ENCODE measurements at regions not wholly inside any gene's neighbourhood (a gene's known extent, or its start where the extent isn't known, plus 50 kb on each side); places are given as distances from the start of the nearest gene placed in this dataset.

DNA sequence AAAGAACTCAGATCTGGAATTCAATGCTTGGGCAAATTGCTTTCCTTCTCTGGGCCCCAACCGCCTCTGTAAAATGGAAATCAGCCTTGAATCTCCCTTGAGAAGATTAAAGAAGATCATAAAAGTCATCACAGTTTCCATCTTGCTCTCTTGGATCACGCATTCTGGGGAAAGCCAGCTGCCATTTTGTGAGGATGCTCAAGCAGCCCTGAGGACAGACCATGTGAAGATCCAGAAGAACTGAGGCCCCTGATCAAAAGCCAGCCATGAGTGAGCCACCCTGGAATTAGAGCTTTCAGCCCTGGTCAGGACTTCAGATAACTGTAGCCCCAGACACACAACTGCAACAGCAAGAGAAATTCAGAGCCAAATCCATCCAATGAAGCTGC, 229.3 kb downstream of the MN1 start:
- DNase-seq = no peak
- peaks cover 16% of the 10 kb centered on the region for H3K27me3 Mint-ChIP-seq
- no peaks in the 10 kb centered on the region for H3K4me1 Mint-ChIP-seq (ENCODE audit: low read depth)
- no peak overlapping the region for H3K27ac Mint-ChIP-seq
- no peaks in the 10 kb centered on the region for H3K9me3 Mint-ChIP-seq
- no peaks in the 10 kb centered on the region for H3K36me3 Mint-ChIP-seq (ENCODE audit: low read depth)
- H3K4me3 Mint-ChIP-seq = no peak overlapping the region

DNA sequence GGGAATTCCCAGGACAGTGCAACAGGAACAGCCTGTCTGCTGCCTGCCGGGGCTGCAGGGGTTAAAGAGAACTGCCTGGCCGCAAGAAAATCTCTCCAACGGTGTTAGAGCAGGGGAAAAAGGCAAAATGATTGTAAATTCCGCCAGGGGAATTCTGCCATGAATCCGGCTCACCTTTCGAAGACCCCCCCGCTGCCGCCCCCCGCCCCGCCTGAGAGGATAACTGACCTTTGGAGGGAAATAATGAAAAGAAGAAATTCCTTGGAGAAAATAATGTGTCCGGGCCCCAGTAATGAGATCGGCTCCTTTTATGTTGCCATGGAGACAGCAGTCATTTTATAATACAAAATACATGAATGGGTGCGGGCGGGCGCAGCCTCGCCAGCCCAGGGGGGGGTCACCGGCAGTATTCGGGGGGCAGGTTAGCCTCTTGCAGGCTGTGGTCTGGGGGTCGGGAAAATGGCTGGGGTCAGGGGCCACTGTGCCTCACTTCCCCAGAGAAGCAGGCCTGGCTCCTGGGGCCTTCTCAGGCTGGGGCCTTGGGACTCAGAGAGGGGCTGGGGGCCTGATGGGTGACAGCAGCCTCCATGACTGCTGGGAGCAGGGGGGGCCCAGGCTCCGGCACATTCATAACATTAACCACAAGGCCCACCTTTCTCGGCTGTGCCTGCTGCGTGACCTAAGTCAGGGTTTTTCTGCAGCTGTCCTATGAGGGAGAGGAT, 228.1 kb downstream of the MN1 start:
- no peaks in the 10 kb centered on the region for H3K4me1 Mint-ChIP-seq (ENCODE audit: low read depth)
- DNase-seq = no peak
- peaks cover 16% of the 10 kb centered on the region for H3K27me3 Mint-ChIP-seq
- H3K9me3 Mint-ChIP-seq = no peaks in the 10 kb centered on the region
- no peak overlapping the region for H3K27ac Mint-ChIP-seq
- no peak overlapping the region for H3K4me3 Mint-ChIP-seq
- H3K36me3 Mint-ChIP-seq (ENCODE audit: low read depth) = no peaks in the 10 kb centered on the region

DNA sequence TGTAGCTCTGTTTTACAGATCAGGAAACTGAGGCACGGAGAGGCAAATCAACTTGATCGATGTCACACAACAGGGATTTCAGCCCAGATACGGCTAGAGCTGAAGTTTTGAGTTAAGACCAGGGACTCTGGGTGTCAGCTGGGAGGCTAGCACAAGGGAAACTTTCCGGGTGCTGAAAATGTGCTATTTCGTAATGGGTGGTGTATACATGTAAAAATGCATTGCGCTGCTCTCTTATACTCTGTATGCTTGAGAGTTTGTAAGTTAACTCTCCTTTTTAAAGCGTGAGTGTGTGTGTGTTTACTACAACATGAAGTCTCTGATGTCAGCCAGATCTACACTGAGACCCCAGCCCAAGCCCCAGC, 227.6 kb downstream of the MN1 start:
- no peaks in the 10 kb centered on the region for H3K36me3 Mint-ChIP-seq (ENCODE audit: low read depth)
- H3K4me3 Mint-ChIP-seq = no peak overlapping the region
- peaks cover 16% of the 10 kb centered on the region for H3K27me3 Mint-ChIP-seq
- H3K9me3 Mint-ChIP-seq = no peaks in the 10 kb centered on the region
- no peak overlapping the region for H3K27ac Mint-ChIP-seq
- no peaks in the 10 kb centered on the region for H3K4me1 Mint-ChIP-seq (ENCODE audit: low read depth)
- DNase-seq = no peak

DNA sequence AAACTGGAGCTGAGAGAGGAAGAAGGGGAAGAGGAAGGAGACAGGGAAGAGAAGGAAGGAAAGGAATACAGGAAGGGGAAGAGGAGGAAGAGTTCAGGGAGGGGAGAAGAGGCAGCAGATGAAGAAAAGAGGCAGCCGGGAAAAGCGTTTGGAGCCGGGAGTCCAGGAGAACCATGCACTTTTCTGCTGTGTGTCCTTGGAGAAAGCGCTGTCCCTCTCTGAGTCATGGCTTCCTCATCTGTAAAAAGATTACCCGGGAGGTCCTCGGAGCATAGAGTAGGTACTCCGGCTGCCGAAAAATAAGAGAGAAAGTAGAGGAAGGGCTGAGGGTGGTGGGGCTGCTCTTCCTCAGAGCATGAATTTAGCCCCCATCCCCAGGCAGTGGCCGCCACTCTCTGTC, 226.9 kb downstream of the MN1 start:
- H3K4me1 Mint-ChIP-seq (ENCODE audit: low read depth) = no peaks in the 10 kb centered on the region

DNA sequence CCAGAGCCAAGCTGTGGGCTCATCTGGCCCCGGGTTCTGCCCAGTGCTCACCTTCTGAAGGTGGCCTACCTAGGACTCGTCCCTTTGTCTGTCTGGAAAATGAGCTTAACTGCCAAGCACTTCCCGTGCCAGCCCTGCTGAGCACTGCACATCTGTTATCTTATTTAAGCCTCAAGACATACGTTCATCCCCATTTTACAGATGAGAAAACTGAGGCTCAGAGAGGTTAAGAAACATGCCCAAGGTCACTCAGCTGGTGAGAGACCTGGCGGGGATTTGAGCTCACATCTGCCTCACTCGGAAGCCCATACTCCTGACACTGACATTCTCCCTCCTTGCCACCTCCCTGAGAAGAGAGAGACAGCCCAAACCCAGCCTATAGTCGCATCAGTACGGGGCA, 226.2 kb downstream of the MN1 start:
- H3K27me3 Mint-ChIP-seq = peaks cover 23% of the 10 kb centered on the region
- no peak overlapping the region for H3K27ac Mint-ChIP-seq
- no peaks in the 10 kb centered on the region for H3K36me3 Mint-ChIP-seq (ENCODE audit: low read depth)
- H3K4me3 Mint-ChIP-seq = no peak overlapping the region
- no peaks in the 10 kb centered on the region for H3K4me1 Mint-ChIP-seq (ENCODE audit: low read depth)
- no peaks in the 10 kb centered on the region for H3K9me3 Mint-ChIP-seq
- DNase-seq = no peak

More for the DNA sequence above, 226.9 kb downstream of the MN1 start:
- no peak for DNase-seq
- Mint-ChIP-seq H3K27ac (no peak overlapping the region), H3K27me3 (peaks cover 22% of the 10 kb centered on the region), H3K4me3 (no peak overlapping the region), H3K9me3 (no peaks in the 10 kb centered on the region), H3K36me3 (ENCODE audit: low read depth) (no peaks in the 10 kb centered on the region)

DNA sequence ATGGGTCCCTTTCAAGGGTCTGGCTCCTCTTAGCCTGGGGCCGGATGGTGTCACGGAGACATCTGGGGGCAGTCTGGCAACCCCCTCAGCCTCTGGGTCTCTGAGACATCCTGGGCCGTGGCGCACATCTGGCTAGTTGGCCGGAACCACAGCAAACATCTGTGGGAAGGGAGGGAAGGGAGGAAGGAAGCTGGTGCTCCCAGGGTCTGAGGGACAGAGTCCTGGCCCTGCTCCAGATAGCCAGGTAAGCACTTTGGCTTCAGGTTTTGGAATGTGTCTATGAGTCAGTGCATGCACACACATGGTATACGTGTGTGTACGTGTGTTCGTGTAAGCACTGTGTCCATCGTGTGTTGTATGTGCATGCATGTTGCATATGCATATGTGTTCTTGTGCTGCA, 225.1 kb downstream of the MN1 start:
- H3K4me1 Mint-ChIP-seq (ENCODE audit: low read depth) = no peaks in the 10 kb centered on the region
- no peak for DNase-seq
- no peak overlapping the region for H3K27ac Mint-ChIP-seq
- no peak overlapping the region for H3K4me3 Mint-ChIP-seq
- H3K9me3 Mint-ChIP-seq = no peaks in the 10 kb centered on the region
- peaks cover 20% of the 10 kb centered on the region for H3K27me3 Mint-ChIP-seq
- no peaks in the 10 kb centered on the region for H3K36me3 Mint-ChIP-seq (ENCODE audit: low read depth)

DNA sequence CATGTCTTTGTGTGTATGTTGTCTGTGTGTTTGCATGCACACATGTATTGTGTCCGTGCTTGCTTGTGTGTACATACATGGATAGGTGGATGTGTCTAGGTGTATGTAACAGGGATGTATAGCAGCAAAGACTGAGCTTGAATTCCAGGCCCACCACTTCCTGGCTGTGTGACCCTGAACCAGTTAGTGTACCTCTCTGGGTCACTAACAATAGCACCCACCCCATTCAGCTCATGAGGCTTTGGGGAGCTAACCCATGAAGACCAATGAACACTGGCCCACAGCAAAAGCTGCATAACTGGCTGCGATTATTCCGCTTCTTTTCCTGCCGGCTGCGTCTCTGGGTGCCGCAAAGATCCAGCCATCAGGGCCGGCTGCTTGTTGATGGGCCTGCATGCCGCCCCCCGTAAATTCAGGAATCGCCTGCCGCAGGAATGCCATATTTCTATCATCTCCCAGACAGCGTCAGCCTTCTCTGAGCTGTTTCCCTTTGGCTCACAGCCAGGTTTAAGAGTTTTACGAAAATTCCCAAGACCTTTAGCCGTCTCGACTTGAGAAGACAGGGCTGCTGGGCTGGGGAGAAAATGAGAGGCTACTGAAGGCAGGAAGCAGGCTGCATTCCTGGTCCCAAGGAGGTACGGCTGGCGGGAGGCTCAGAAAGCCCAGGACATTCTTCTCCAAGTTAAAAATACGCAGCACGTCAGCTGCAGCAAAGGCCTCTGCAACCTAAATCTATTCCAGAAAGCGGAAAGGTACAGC, 224.6 kb downstream of the MN1 start:
- Mint-ChIP-seq H3K4me3 (no peak overlapping the region), H3K36me3 (ENCODE audit: low read depth) (no peaks in the 10 kb centered on the region), H3K27me3 (peaks cover 22% of the 10 kb centered on the region), H3K27ac (no peak overlapping the region), H3K9me3 (no peaks in the 10 kb centered on the region), H3K4me1 (ENCODE audit: low read depth) (no peaks in the 10 kb centered on the region)
- no peak for DNase-seq

DNA sequence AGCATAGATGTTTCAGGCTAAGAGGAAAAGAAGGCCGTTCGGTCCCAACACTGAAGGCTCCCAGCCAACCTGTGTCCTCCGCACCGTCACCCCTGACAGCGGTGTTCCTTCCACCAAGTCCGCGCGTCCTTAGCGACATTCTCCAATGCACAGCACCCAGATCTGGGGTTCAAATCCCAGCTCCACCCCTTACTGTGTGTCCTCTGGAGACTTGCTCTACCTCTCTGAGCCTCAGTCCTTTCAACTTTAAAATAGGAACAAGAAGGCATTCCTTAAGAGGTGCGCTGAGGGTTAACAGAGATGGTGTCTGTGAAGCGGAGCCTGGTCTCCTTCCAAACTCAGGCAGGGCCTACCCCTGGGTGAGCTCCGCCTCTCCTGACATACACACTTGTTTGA, 224.0 kb downstream of the MN1 start:
- DNase-seq = no peak
- no peak overlapping the region for H3K4me3 Mint-ChIP-seq
- no peaks in the 10 kb centered on the region for H3K36me3 Mint-ChIP-seq (ENCODE audit: low read depth)
- no peak overlapping the region for H3K27ac Mint-ChIP-seq
- no peaks in the 10 kb centered on the region for H3K4me1 Mint-ChIP-seq (ENCODE audit: low read depth)
- H3K27me3 Mint-ChIP-seq = peaks cover 22% of the 10 kb centered on the region
- H3K9me3 Mint-ChIP-seq = no peaks in the 10 kb centered on the region

DNA sequence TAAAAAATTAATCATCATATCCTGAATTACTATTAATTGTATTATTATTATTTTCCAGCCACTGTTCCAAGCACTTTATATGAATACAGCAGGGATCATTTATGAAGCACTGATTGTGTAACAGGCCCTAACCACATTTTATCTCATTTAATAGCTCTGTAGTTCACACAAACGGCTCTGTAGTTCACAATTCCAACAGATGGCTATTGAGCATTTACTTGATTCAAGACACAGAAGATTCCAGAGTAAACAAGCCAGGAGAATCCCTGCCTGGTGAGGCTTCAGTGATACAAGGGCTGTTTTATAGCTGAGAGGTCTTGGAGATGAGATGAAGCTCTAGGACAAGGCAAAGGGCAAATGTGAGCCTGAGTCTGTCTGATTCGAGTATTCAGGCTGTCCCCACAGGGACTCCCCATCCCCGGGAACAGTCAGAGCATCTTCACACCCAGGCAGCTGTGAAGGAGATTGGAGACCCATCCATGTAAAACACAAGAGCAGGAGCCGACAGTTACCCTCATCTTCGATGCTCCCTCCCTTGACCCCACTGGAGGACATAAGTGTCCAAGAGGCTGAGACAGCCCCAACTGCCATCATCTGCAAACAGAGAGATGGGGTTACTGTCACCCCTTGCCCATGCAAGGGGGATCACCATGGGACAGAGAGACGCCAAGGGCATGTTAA, 222.5 kb downstream of the MN1 start:
- no peak overlapping the region for H3K27ac Mint-ChIP-seq
- H3K4me1 Mint-ChIP-seq (ENCODE audit: low read depth) = no peaks in the 10 kb centered on the region
- DNase-seq = no peak
- no peaks in the 10 kb centered on the region for H3K9me3 Mint-ChIP-seq
- no peaks in the 10 kb centered on the region for H3K36me3 Mint-ChIP-seq (ENCODE audit: low read depth)
- H3K4me3 Mint-ChIP-seq = no peak overlapping the region
- peaks cover 19% of the 10 kb centered on the region for H3K27me3 Mint-ChIP-seq

DNA sequence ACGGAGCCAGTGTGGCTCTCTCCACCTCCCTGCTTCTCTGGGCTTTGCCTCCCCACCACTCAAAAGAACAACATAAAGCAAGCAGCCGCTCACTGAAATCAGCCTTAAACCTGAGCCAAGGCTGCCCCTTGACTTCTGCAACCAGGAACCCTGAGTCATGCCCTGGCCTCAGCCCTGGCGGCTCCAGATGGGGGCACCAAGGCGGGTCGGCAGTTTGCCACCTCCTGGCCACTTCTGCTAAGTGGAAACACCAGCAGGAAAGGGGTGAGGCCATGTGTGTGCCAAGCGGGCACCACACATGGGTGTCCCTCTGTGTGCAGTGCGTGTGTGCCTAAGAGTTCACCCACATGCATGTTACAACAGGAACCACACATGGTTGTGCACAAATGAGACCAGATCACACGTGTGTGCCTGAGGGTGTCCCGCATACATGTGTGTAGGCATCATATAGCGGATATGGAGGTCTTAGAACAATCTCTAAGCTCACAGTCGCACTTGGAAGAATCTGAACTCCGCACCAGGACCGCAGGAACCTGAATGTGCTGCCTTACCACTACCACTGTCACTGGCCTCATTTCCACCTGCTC, 221.2 kb downstream of the MN1 start:
- H3K4me3 Mint-ChIP-seq = no peak overlapping the region
- H3K36me3 Mint-ChIP-seq (ENCODE audit: low read depth) = no peaks in the 10 kb centered on the region
- no peaks in the 10 kb centered on the region for H3K4me1 Mint-ChIP-seq (ENCODE audit: low read depth)
- H3K9me3 Mint-ChIP-seq = no peaks in the 10 kb centered on the region
- H3K27me3 Mint-ChIP-seq = peaks cover 14% of the 10 kb centered on the region
- no peak for DNase-seq
- no peak overlapping the region for H3K27ac Mint-ChIP-seq

DNA sequence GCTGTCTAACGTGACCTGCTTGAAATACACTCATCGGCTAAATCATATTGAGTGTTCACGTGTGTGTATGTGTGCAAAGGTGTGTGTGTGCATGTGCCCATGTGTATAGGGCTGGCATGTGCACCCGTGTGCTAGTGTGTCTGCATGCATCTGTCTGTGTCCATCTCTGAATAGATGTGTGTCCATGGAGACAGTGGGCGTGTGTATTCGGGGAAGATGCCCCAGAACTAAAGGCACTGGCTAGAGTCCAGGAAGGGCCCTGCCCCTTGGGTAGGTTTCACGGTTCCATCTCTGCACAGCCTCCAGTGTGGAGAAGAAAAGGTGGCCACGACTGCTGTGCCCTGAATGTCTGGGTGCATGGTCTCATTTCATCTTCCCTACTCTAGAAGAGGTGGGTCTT, 220.3 kb downstream of the MN1 start:
- Mint-ChIP-seq H3K4me1 (ENCODE audit: low read depth) (no peaks in the 10 kb centered on the region), H3K27ac (no peak overlapping the region), H3K4me3 (no peak overlapping the region), H3K36me3 (ENCODE audit: low read depth) (no peaks in the 10 kb centered on the region), H3K9me3 (no peaks in the 10 kb centered on the region), H3K27me3 (peaks cover 15% of the 10 kb centered on the region)
- no peak for DNase-seq

DNA sequence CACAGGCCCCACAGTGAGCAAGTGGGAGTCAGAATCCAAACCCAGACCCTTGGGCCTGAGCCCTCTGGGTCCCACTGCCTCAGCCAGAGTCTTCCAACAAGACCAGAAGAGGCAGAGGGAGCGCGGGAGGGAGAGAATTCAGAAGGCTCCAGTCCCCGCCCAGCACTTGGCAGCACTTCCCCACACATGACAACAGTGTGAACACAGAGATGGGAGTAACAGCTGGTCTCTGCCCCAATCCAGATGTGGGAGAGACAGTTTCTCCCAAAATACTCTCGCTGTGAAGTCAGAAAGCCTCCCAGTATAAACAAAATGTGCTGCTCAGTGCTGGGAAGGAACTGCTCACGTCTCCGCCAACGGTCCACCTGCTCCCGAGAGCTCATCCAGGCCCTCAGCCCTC, 219.9 kb downstream of the MN1 start:
- no peak overlapping the region for H3K27ac Mint-ChIP-seq
- no peaks in the 10 kb centered on the region for H3K36me3 Mint-ChIP-seq (ENCODE audit: low read depth)
- H3K27me3 Mint-ChIP-seq = peaks cover 19% of the 10 kb centered on the region
- H3K9me3 Mint-ChIP-seq = no peaks in the 10 kb centered on the region
- DNase-seq = no peak
- no peaks in the 10 kb centered on the region for H3K4me1 Mint-ChIP-seq (ENCODE audit: low read depth)
- H3K4me3 Mint-ChIP-seq = no peak overlapping the region

DNA sequence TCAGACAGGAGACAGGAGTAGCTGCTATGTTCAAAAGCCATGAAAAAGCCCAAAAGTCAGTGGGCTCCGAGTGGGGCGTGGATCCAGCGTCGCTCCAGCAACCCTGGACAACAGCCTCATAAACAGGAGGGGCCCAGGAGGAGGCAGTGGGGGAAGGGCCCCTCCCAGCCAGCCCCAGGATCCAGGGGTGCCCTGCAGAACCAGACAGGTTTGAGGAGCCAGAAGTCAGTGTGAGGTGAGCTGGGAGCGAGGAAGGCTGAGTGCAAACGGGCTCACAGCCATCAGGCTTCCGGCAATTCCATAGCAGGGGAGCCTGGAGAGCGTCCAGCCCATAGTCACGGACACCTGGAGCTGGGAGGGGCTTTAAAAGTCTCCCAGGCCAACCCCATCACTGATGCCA, 217.7 kb downstream of the MN1 start:
- Mint-ChIP-seq H3K36me3 (ENCODE audit: low read depth) (no peaks in the 10 kb centered on the region), H3K9me3 (no peaks in the 10 kb centered on the region), H3K4me3 (no peak overlapping the region), H3K27ac (no peak overlapping the region), H3K4me1 (ENCODE audit: low read depth) (no peaks in the 10 kb centered on the region), H3K27me3 (peaks cover 22% of the 10 kb centered on the region)
- DNase-seq = no peak

DNA sequence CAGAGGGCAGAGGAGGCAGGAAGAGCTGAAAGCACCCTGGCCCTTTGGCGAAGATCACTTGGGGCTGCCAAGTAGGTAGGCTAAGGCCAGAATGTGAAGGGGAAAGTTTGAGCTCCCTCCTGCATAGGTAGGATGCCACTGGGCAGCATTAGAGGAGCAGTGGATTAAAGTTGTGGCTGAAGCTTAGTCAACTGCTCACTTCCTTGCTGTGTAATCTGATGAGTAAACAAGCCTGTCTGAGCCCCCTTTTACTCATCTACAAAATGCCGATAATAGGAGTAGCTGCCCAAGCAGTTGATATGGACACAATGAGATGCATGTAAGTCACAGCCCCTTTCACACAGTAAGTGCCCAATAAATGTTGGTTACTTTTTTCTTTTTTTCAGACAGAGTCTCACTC, 216.4 kb downstream of the MN1 start:
- Mint-ChIP-seq H3K27me3 (peaks cover 14% of the 10 kb centered on the region), H3K4me3 (no peak overlapping the region), H3K9me3 (no peaks in the 10 kb centered on the region)

DNA sequence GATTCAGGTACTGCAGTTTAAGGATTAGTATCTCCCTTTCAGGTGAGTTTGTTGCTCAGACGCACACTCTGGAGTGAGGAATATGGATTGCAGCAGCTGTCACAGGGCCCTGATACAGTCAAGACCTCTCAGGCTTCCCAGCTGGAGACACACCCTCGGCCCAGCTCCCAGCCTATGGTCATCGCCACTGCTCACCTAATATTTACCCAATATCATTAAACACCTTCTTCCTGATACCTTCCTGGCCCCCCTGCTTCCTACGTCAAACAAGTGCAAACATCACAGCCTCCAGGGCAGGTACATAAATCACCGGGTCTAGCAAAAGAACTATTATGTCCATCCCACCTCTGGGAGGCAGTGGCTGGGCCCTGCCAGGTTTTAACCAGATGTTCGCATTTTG, 213.3 kb downstream of the MN1 start:
- H3K27ac Mint-ChIP-seq = no peak overlapping the region
- H3K9me3 Mint-ChIP-seq = no peaks in the 10 kb centered on the region
- H3K4me3 Mint-ChIP-seq = no peak overlapping the region
- peaks cover 11% of the 10 kb centered on the region for H3K27me3 Mint-ChIP-seq
- no peak for DNase-seq
- no peaks in the 10 kb centered on the region for H3K36me3 Mint-ChIP-seq (ENCODE audit: low read depth)
- no peaks in the 10 kb centered on the region for H3K4me1 Mint-ChIP-seq (ENCODE audit: low read depth)

More for the DNA sequence above, 216.4 kb downstream of the MN1 start:
- Mint-ChIP-seq H3K27ac (no peak overlapping the region), H3K4me1 (ENCODE audit: low read depth) (no peaks in the 10 kb centered on the region), H3K36me3 (ENCODE audit: low read depth) (no peaks in the 10 kb centered on the region)
- no peak for DNase-seq
